SK-N-SH (cell line): ENCODE measurements at regions not wholly inside any gene's neighbourhood (a gene's known extent, or its start where the extent isn't known, plus 50 kb on each side); places are given as distances from the start of the nearest gene placed in this dataset.

ENCODE experiments used
- CTCF ChIA-PET: fragments of 300-600, 350-600 bp; formaldehyde crosslinking; extraction: SDS; loops from one replicate; lab custom pipeline; 2021; lab: Yijun Ruan, JAX
- POLR2A ChIA-PET: fragments of 350-600 bp; sonication (Branson Sonifier 250); formaldehyde crosslinking; extraction: SDS; loops from one replicate; lab custom pipeline; 2020; ENCODE audit warnings: antibody characterized with exemption, inconsistent platforms; lab: Yijun Ruan, JAX
- DNase-seq: peaks from one replicate; pipeline ENCODE4 v3.0.0; 2012
- H2AFZ ChIP-seq: fragments of 200-600 bp; sonication (generic); 2 replicates; pipeline ENCODE4 v1.8.1; 2016; ENCODE audit warnings: antibody characterized with exemption, mild to moderate bottlenecking, low read depth
- H3F3A ChIP-seq: fragments of 200-600 bp; sonication (generic); replicated peaks from 2 replicates; pipeline ENCODE3; 2016; ENCODE audit warnings: antibody characterized with exemption, mild to moderate bottlenecking; ENCODE audit not compliant: insufficient read depth
- H3K27ac ChIP-seq, 2 experiments: fragments of 200-500 bp in 1 of 2; fragments of 200-600 bp in 1 of 2; sonication (Bioruptor generic) in 1 of 2; sonication (generic), shearing (Covaris generic) in 1 of 2; 2 replicates each; pipeline versions ENCODE4 v1.5.1 to v1.6.1; 2014 to 2016; ENCODE audit warnings: low read depth in 2 of 2, inconsistent platforms in 1 of 2, low read length in 1 of 2, mild to moderate bottlenecking in 1 of 2, mixed read lengths in 1 of 2
- H3K27me3 ChIP-seq: fragments of 200-600 bp; sonication (generic), shearing (Covaris generic); 2 replicates; pipeline ENCODE4 v1.6.1; 2016; ENCODE audit warnings: mixed run types; ENCODE audit not compliant: insufficient read depth
- H3K36me3 ChIP-seq, 2 experiments: fragments of 200-500 bp in 1 of 2; fragments of 200-600 bp in 1 of 2; sonication (Bioruptor generic) in 1 of 2; sonication (generic) in 1 of 2; replicated peaks in 1 of 2; 2 replicates each; pipeline versions ENCODE3 to v1.5.1; 2014 to 2016; ENCODE audit warnings: low read length in 1 of 2, mild to moderate bottlenecking in 1 of 2; ENCODE audit not compliant: insufficient read depth in 2 of 2, control insufficient read depth in 1 of 2
- H3K4me1 ChIP-seq, 2 experiments: fragments of 200-500 bp in 1 of 2; fragments of 200-600 bp in 1 of 2; sonication (Bioruptor generic) in 1 of 2; sonication (generic), shearing (Covaris generic) in 1 of 2; 2 replicates each; pipeline versions ENCODE4 v1.5.1 to v1.6.1; 2014 to 2016; ENCODE audit warnings: low read depth in 1 of 2, low read length in 1 of 2, mixed run types in 1 of 2; ENCODE audit not compliant: insufficient read depth in 2 of 2, control insufficient read depth in 1 of 2
- H3K4me2 ChIP-seq: fragments of 200-600 bp; sonication (generic), shearing (Covaris generic); 2 replicates; pipeline ENCODE4 v1.6.1; 2017; ENCODE audit warnings: mixed run types
- H3K4me3 ChIP-seq, 2 experiments: fragments of 200-500 bp in 1 of 2; fragments of 200-600 bp in 1 of 2; sonication (Bioruptor generic) in 1 of 2; sonication (generic), shearing (Covaris generic) in 1 of 2; 2 replicates each; pipeline versions ENCODE4 v1.5.1 to v1.8.1; 2014 to 2016; ENCODE audit warnings: low read depth in 2 of 2, inconsistent platforms in 1 of 2, low read length in 1 of 2, mild to moderate bottlenecking in 1 of 2, mixed read lengths in 1 of 2, moderate library complexity in 1 of 2
- H3K79me2 ChIP-seq: fragments of 200-600 bp; sonication (generic); 2 replicates; pipeline ENCODE4 v1.8.1; 2017; ENCODE audit warnings: mild to moderate bottlenecking; ENCODE audit not compliant: insufficient read depth
- H3K9ac ChIP-seq: fragments of 200-600 bp; sonication (generic); 2 replicates; pipeline ENCODE4 v1.6.1; 2017; ENCODE audit warnings: mixed run types
- H3K9me2 ChIP-seq: fragments of 200-600 bp; sonication (generic); 2 replicates; pipeline ENCODE4 v1.6.1; 2017; ENCODE audit warnings: mixed run types
- H3K9me3 ChIP-seq: fragments of 200-600 bp; sonication (generic); 2 replicates; pipeline ENCODE4 v1.6.1; 2017; ENCODE audit warnings: mixed run types, mild to moderate bottlenecking, moderate library complexity
- H4K20me1 ChIP-seq: fragments of 200-600 bp; sonication (generic); 2 replicates; pipeline ENCODE4 v1.6.1; 2017; ENCODE audit warnings: mild to moderate bottlenecking, mixed run types; ENCODE audit not compliant: insufficient read depth
- EP300 ChIP-seq, 2 experiments: IDR thresholded peaks; 2 replicates each; pipeline versions ENCODE4 v1.4.0 to v1.6.1; 2012; ENCODE audit warnings: borderline replicate concordance in 1 of 2, low read depth in 1 of 2, low read length in 1 of 2
- FOSL2 ChIP-seq: IDR thresholded peaks from 2 replicates; pipeline ENCODE4 v1.4.0; 2012; ENCODE audit warnings: low read depth, mild to moderate bottlenecking, moderate library complexity, borderline replicate concordance
- GABPA ChIP-seq: IDR thresholded peaks from 2 replicates; pipeline ENCODE4 v1.4.0; 2012; ENCODE audit warnings: low read depth, mild to moderate bottlenecking
- GATA2 ChIP-seq: sonication (generic); formaldehyde crosslinking; IDR thresholded peaks from 2 replicates; pipeline ENCODE4 v1.5.0; 2020; ENCODE audit warnings: mild to moderate bottlenecking, missing genetic modification reagents
- MAX ChIP-seq: IDR thresholded peaks from 2 replicates; pipeline ENCODE4 v1.4.0; 2012; ENCODE audit warnings: low read depth
- MEF2A ChIP-seq: IDR thresholded peaks from 2 replicates; pipeline ENCODE4 v1.4.0; 2012; ENCODE audit warnings: low read depth, borderline replicate concordance
- NFIC ChIP-seq: IDR thresholded peaks from 2 replicates; pipeline ENCODE4 v1.4.0; 2012; ENCODE audit warnings: borderline replicate concordance
- POLR2AphosphoS5 ChIP-seq: IDR thresholded peaks from 2 replicates; pipeline ENCODE4 v1.6.1; 2012; ENCODE audit warnings: low read depth, low read length
- RXRA ChIP-seq: IDR thresholded peaks from 2 replicates; pipeline ENCODE4 v1.4.0; 2012; ENCODE audit warnings: low read depth, mild to moderate bottlenecking, borderline replicate concordance
- SIN3A ChIP-seq: IDR thresholded peaks from 2 replicates; pipeline ENCODE4 v1.6.1; 2012; ENCODE audit warnings: low read depth, mild to moderate bottlenecking, low read length, moderate library complexity, borderline replicate concordance
- TAF1 ChIP-seq: IDR thresholded peaks from 2 replicates; pipeline ENCODE4 v1.6.1; 2012; ENCODE audit warnings: low read depth, mild to moderate bottlenecking, low read length, moderate library complexity, borderline replicate concordance
- TCF12 ChIP-seq: IDR thresholded peaks from 2 replicates; pipeline ENCODE4 v1.4.0; 2012
- ZBTB33 ChIP-seq: IDR thresholded peaks from 2 replicates; pipeline ENCODE4 v1.4.0; 2012; ENCODE audit warnings: low read depth, borderline replicate concordance
- WGBS: methylation state at CpG from one replicate; pipeline ENCODE4 v1.1.6; 2017; ENCODE audit warnings: low lambda C conversion rate; 5-methylcytosine and 5-hydroxymethylcytosine counted together
- TF ChIP-seq, protein P1 (sequence below): IDR thresholded peaks from 2 replicates; pipeline ENCODE4 v1.6.1; 2012; ENCODE audit warnings: mild to moderate bottlenecking, low read depth, low read length, moderate library complexity
- TF ChIP-seq, protein P2 (sequence below): IDR thresholded peaks from 2 replicates; pipeline ENCODE4; 2012

DNA sequence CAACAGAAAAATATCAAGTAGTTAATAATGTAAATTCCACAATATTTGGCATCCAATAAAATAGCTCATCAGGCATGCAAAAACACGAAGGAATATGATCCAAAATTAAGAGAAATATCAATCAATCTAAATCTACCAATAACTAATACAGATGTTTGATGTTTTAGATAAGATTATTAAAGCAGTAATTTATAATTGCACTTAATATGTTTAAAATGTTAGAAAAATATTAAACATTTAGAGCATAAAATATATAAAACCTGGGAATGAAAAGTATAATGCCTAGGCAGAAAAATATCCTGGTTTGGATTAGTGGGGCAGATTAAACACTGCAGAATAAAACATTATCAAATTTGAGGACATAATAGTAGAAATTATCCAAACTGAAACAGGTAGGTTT is 879.9 kb downstream of the FAM181B start:
- H3F3A ChIP-seq: no peaks in the 10 kb centered on the region
- H2AFZ ChIP-seq: no peak overlapping the region
- DNase-seq: no peak
- TF ChIP-seq POLR2AphosphoS5 (no peak), ZBTB33 (no peak), GATA2 (CRISPR knock-in tag) (no peak), MAX (no peak), NFIC (no peak), GABPA (no peak), EP300 (IDR thresholded peaks at IDR 0.05; ENCODE audit: borderline replicate concordance in 1 of 2, low read depth in 1 of 2, low read length in 1 of 2) (no peak), TAF1 (no peak), MEF2A (no peak), FOSL2 (no peak), RXRA (no peak), SIN3A (no peak), TCF12 (no peak)
- TF ChIP-seq, protein P1, sequence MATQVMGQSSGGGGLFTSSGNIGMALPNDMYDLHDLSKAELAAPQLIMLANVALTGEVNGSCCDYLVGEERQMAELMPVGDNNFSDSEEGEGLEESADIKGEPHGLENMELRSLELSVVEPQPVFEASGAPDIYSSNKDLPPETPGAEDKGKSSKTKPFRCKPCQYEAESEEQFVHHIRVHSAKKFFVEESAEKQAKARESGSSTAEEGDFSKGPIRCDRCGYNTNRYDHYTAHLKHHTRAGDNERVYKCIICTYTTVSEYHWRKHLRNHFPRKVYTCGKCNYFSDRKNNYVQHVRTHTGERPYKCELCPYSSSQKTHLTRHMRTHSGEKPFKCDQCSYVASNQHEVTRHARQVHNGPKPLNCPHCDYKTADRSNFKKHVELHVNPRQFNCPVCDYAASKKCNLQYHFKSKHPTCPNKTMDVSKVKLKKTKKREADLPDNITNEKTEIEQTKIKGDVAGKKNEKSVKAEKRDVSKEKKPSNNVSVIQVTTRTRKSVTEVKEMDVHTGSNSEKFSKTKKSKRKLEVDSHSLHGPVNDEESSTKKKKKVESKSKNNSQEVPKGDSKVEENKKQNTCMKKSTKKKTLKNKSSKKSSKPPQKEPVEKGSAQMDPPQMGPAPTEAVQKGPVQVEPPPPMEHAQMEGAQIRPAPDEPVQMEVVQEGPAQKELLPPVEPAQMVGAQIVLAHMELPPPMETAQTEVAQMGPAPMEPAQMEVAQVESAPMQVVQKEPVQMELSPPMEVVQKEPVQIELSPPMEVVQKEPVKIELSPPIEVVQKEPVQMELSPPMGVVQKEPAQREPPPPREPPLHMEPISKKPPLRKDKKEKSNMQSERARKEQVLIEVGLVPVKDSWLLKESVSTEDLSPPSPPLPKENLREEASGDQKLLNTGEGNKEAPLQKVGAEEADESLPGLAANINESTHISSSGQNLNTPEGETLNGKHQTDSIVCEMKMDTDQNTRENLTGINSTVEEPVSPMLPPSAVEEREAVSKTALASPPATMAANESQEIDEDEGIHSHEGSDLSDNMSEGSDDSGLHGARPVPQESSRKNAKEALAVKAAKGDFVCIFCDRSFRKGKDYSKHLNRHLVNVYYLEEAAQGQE: no peak
- TF ChIP-seq, protein P2, sequence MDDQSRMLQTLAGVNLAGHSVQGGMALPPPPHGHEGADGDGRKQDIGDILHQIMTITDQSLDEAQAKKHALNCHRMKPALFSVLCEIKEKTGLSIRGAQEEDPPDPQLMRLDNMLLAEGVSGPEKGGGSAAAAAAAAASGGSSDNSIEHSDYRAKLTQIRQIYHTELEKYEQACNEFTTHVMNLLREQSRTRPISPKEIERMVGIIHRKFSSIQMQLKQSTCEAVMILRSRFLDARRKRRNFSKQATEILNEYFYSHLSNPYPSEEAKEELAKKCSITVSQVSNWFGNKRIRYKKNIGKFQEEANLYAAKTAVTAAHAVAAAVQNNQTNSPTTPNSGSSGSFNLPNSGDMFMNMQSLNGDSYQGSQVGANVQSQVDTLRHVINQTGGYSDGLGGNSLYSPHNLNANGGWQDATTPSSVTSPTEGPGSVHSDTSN: no peak
- no peaks in the 10 kb centered on the region for H3K36me3 ChIP-seq
- no peak overlapping the region for H3K27ac ChIP-seq
- H3K9me2 ChIP-seq: no peaks in the 10 kb centered on the region
- no peaks in the 10 kb centered on the region for H4K20me1 ChIP-seq
- 2% methylated on average over 1 of the region's 1 CpG for WGBS
- no peaks in the 10 kb centered on the region for H3K79me2 ChIP-seq
- H3K27me3 ChIP-seq: no peaks in the 10 kb centered on the region
- H3K9ac ChIP-seq: no peak overlapping the region
- H3K9me3 ChIP-seq: no peaks in the 10 kb centered on the region; the same call in 1 of the 2 replicates
- H3K4me3 ChIP-seq: no peak overlapping the region
- CTCF ChIA-PET: no interaction called here
- no peak overlapping the region for H3K4me2 ChIP-seq
- H3K4me1 ChIP-seq: no peaks in the 10 kb centered on the region
- POLR2A ChIA-PET: no interaction called here
